ENCODE measurements at regions not wholly inside any gene's neighbourhood (a gene's known extent, or its start where the extent isn't known, plus 50 kb on each side); places are given as distances from the start of the nearest gene placed in this dataset.

GRCh38 chr3:160126761-160127160 is 98.5 kb upstream of the C3orf80 start:
- H3K9me3 Mint-ChIP-seq: no peaks in the 10 kb centered on the region
- no peaks in the 10 kb centered on the region for H3K36me3 Mint-ChIP-seq (ENCODE audit: low read depth)
- intact Hi-C loops (cut with micrococcal nuclease): no loop called here
- no peak overlapping the region for H3K27ac Mint-ChIP-seq
- no peak overlapping the region for H3K4me3 Mint-ChIP-seq
- H3K27me3 Mint-ChIP-seq (ENCODE audit: insufficient read depth): peaks cover 17% of the 10 kb centered on the region
- peaks cover 5% of the 10 kb centered on the region for H3K4me1 Mint-ChIP-seq (ENCODE audit: low read depth)
- DNase-seq (ENCODE audit: low spot score): no peak

GRCh38 chr3:160127308-160127707 is 97.9 kb upstream of the C3orf80 start:
- intact Hi-C loops (cut with micrococcal nuclease): no loop called here
- Mint-ChIP-seq H3K27ac (no peak overlapping the region), H3K9me3 (no peaks in the 10 kb centered on the region), H3K4me1 (ENCODE audit: low read depth) (peaks cover 5% of the 10 kb centered on the region), H3K4me3 (no peak overlapping the region), H3K27me3 (ENCODE audit: insufficient read depth) (peaks cover 17% of the 10 kb centered on the region), H3K36me3 (ENCODE audit: low read depth) (no peaks in the 10 kb centered on the region)
- DNase-seq (ENCODE audit: low spot score): no peak

- H3K36me3 Mint-ChIP-seq (ENCODE audit: low read depth): no peaks in the 10 kb centered on the region
- intact Hi-C loops (cut with micrococcal nuclease): no loop called here
- no peak for DNase-seq (ENCODE audit: low spot score)
- H3K27me3 Mint-ChIP-seq (ENCODE audit: insufficient read depth): peaks cover 12% of the 10 kb centered on the region
- H3K9me3 Mint-ChIP-seq: no peaks in the 10 kb centered on the region
- no peak overlapping the region for H3K4me3 Mint-ChIP-seq
- H3K4me1 Mint-ChIP-seq (ENCODE audit: low read depth): peaks cover 5% of the 10 kb centered on the region
- no peak overlapping the region for H3K27ac Mint-ChIP-seq
Measured at GRCh38 chr3:160128056-160128455, 97.2 kb upstream of the C3orf80 start.

- no peaks in the 10 kb centered on the region for H3K36me3 Mint-ChIP-seq (ENCODE audit: low read depth)
- H3K4me1 Mint-ChIP-seq (ENCODE audit: low read depth): peaks cover 5% of the 10 kb centered on the region
- intact Hi-C loops (cut with micrococcal nuclease): no loop called here
- no peaks in the 10 kb centered on the region for H3K9me3 Mint-ChIP-seq
- DNase-seq (ENCODE audit: low spot score): no peak
- H3K27me3 Mint-ChIP-seq (ENCODE audit: insufficient read depth): peaks cover 14% of the 10 kb centered on the region
- H3K4me3 Mint-ChIP-seq: no peak overlapping the region
- H3K27ac Mint-ChIP-seq: no peak overlapping the region
Measured at GRCh38 chr3:160129459-160130061, 95.7 kb upstream of the C3orf80 start.

- Mint-ChIP-seq H3K36me3 (ENCODE audit: low read depth) (no peaks in the 10 kb centered on the region), H3K4me1 (ENCODE audit: low read depth) (peaks cover 5% of the 10 kb centered on the region), H3K27ac (no peak overlapping the region), H3K9me3 (no peaks in the 10 kb centered on the region), H3K27me3 (ENCODE audit: insufficient read depth) (peaks cover 14% of the 10 kb centered on the region), H3K4me3 (no peak overlapping the region)
- intact Hi-C loops (cut with micrococcal nuclease): no loop called here
- no peak for DNase-seq (ENCODE audit: low spot score)
Measured at GRCh38 chr3:160130071-160130470, 95.2 kb upstream of the C3orf80 start.

- intact Hi-C loops (cut with micrococcal nuclease): no loop called here
- H3K27ac Mint-ChIP-seq: no peak overlapping the region
- H3K27me3 Mint-ChIP-seq (ENCODE audit: insufficient read depth): peaks cover 11% of the 10 kb centered on the region
Measured at GRCh38 chr3:160130950-160131349, 94.3 kb upstream of the C3orf80 start.

GRCh38 chr3:160132226-160132625 is 93.0 kb upstream of the C3orf80 start:
- intact Hi-C loops (cut with micrococcal nuclease): no loop called here

More at GRCh38 chr3:160130950-160131349, 94.3 kb upstream of the C3orf80 start:
- H3K4me3 Mint-ChIP-seq: no peak overlapping the region
- peaks cover 5% of the 10 kb centered on the region for H3K4me1 Mint-ChIP-seq (ENCODE audit: low read depth)
- no peaks in the 10 kb centered on the region for H3K9me3 Mint-ChIP-seq
- DNase-seq (ENCODE audit: low spot score): no peak
- no peaks in the 10 kb centered on the region for H3K36me3 Mint-ChIP-seq (ENCODE audit: low read depth)

GRCh38 chr3:160133757-160134156 is 91.5 kb upstream of the C3orf80 start:
- no peak for DNase-seq (ENCODE audit: low spot score)
- Mint-ChIP-seq H3K27me3 (ENCODE audit: insufficient read depth) (peaks cover 4% of the 10 kb centered on the region), H3K36me3 (ENCODE audit: low read depth) (no peaks in the 10 kb centered on the region), H3K27ac (no peak overlapping the region), H3K4me1 (ENCODE audit: low read depth) (peaks cover 5% of the 10 kb centered on the region), H3K9me3 (no peaks in the 10 kb centered on the region), H3K4me3 (no peak overlapping the region)
- intact Hi-C loops (cut with micrococcal nuclease): no loop called here

More at GRCh38 chr3:160132226-160132625, 93.0 kb upstream of the C3orf80 start:
- Mint-ChIP-seq H3K36me3 (ENCODE audit: low read depth) (no peaks in the 10 kb centered on the region), H3K9me3 (no peaks in the 10 kb centered on the region), H3K4me3 (no peak overlapping the region), H3K4me1 (ENCODE audit: low read depth) (peaks cover 5% of the 10 kb centered on the region), H3K27me3 (ENCODE audit: insufficient read depth) (peaks cover 4% of the 10 kb centered on the region), H3K27ac (no peak overlapping the region)
- no peak for DNase-seq (ENCODE audit: low spot score)

- no peaks in the 10 kb centered on the region for H3K9me3 Mint-ChIP-seq
- intact Hi-C loops (cut with micrococcal nuclease): no loop called here
- H3K27ac Mint-ChIP-seq: no peak overlapping the region
- peaks cover 2% of the 10 kb centered on the region for H3K4me1 Mint-ChIP-seq (ENCODE audit: low read depth)
- H3K27me3 Mint-ChIP-seq (ENCODE audit: insufficient read depth): peaks cover 2% of the 10 kb centered on the region
- no peaks in the 10 kb centered on the region for H3K36me3 Mint-ChIP-seq (ENCODE audit: low read depth)
- DNase-seq (ENCODE audit: low spot score): no peak
- no peak overlapping the region for H3K4me3 Mint-ChIP-seq
Measured at GRCh38 chr3:160134454-160134853, 90.8 kb upstream of the C3orf80 start.

GRCh38 chr3:160134964-160135363 is 90.3 kb upstream of the C3orf80 start:
- intact Hi-C loops (cut with micrococcal nuclease): no loop called here
- no peak overlapping the region for H3K4me3 Mint-ChIP-seq
- peaks cover 2% of the 10 kb centered on the region for H3K27me3 Mint-ChIP-seq (ENCODE audit: insufficient read depth)

GRCh38 chr3:160135851-160136250 is 89.4 kb upstream of the C3orf80 start:
- Mint-ChIP-seq H3K36me3 (ENCODE audit: low read depth) (no peaks in the 10 kb centered on the region), H3K27me3 (ENCODE audit: insufficient read depth) (peaks cover 2% of the 10 kb centered on the region), H3K9me3 (peaks cover 4% of the 10 kb centered on the region), H3K27ac (no peak overlapping the region), H3K4me3 (no peak overlapping the region), H3K4me1 (ENCODE audit: low read depth) (peaks cover 5% of the 10 kb centered on the region)
- DNase-seq (ENCODE audit: low spot score): no peak
- intact Hi-C loops (cut with micrococcal nuclease): no loop called here

More at GRCh38 chr3:160134964-160135363, 90.3 kb upstream of the C3orf80 start:
- no peaks in the 10 kb centered on the region for H3K4me1 Mint-ChIP-seq (ENCODE audit: low read depth)
- H3K36me3 Mint-ChIP-seq (ENCODE audit: low read depth): no peaks in the 10 kb centered on the region
- no peak for DNase-seq (ENCODE audit: low spot score)
- no peak overlapping the region for H3K27ac Mint-ChIP-seq
- no peaks in the 10 kb centered on the region for H3K9me3 Mint-ChIP-seq

GRCh38 chr3:160136421-160136820 is 88.8 kb upstream of the C3orf80 start:
- H3K4me3 Mint-ChIP-seq: no peak overlapping the region
- no peak for DNase-seq (ENCODE audit: low spot score)

GRCh38 chr3:160139291-160139690 is 85.9 kb upstream of the C3orf80 start:
- H3K9me3 Mint-ChIP-seq: peaks cover 23% of the 10 kb centered on the region
- H3K27ac Mint-ChIP-seq: no peak overlapping the region
- H3K27me3 Mint-ChIP-seq (ENCODE audit: insufficient read depth): peaks cover 6% of the 10 kb centered on the region
- no peaks in the 10 kb centered on the region for H3K36me3 Mint-ChIP-seq (ENCODE audit: low read depth)
- intact Hi-C loops (cut with micrococcal nuclease): no loop called here
- H3K4me3 Mint-ChIP-seq: no peak overlapping the region
- no peak for DNase-seq (ENCODE audit: low spot score)
- H3K4me1 Mint-ChIP-seq (ENCODE audit: low read depth): peaks cover 9% of the 10 kb centered on the region

More at GRCh38 chr3:160136421-160136820, 88.8 kb upstream of the C3orf80 start:
- no peak overlapping the region for H3K27ac Mint-ChIP-seq
- H3K27me3 Mint-ChIP-seq (ENCODE audit: insufficient read depth): peaks cover 2% of the 10 kb centered on the region
- peaks cover 4% of the 10 kb centered on the region for H3K9me3 Mint-ChIP-seq
- intact Hi-C loops (cut with micrococcal nuclease): no loop called here
- H3K36me3 Mint-ChIP-seq (ENCODE audit: low read depth): no peaks in the 10 kb centered on the region
- H3K4me1 Mint-ChIP-seq (ENCODE audit: low read depth): peaks cover 9% of the 10 kb centered on the region

- DNase-seq (ENCODE audit: low spot score): no peak
Measured at GRCh38 chr3:160140756-160141155, 84.5 kb upstream of the C3orf80 start.

More at GRCh38 chr3:160140756-160141155, 84.5 kb upstream of the C3orf80 start:
- Mint-ChIP-seq H3K4me1 (ENCODE audit: low read depth) (peaks cover 9% of the 10 kb centered on the region), H3K27me3 (ENCODE audit: insufficient read depth) (peaks cover 6% of the 10 kb centered on the region), H3K4me3 (no peak overlapping the region), H3K36me3 (ENCODE audit: low read depth) (no peaks in the 10 kb centered on the region), H3K27ac (no peak overlapping the region), H3K9me3 (peaks cover 23% of the 10 kb centered on the region)
- intact Hi-C loops (cut with micrococcal nuclease): no loop called here
